GM23338 (cell line): ENCODE measurements at regions not wholly inside any gene's neighbourhood (a gene's known extent, or its start where the extent isn't known, plus 50 kb on each side); places are given as distances from the start of the nearest gene placed in this dataset.
"Not testable (repeated sequence)": the region's sequence is repeated elsewhere in the genome, so short reads cannot be mapped to it uniquely, and the experiment has no call there.

Source experiments
- ATAC-seq: fragments of 200-7000 bp; cut with Tn5 transposase; 3 replicates; pipeline ENCODE4 v1.9.1; 2020
- DNase-seq: peaks from one replicate; pipeline ENCODE4 v3.0.0-alpha.2; 2015; ENCODE audit warnings: low spot score
- H2AFZ ChIP-seq: fragments of 200-600 bp; sonication (generic); 2 replicates; pipeline ENCODE4 v1.8.0; 2016; ENCODE audit warnings: antibody characterized with exemption, mild to moderate bottlenecking, moderate library complexity
- H3F3A ChIP-seq: fragments of 200-600 bp; sonication (generic); replicated peaks from 2 replicates; pipeline ENCODE4 v1.8.0; 2017; ENCODE audit warnings: antibody characterized with exemption, mixed run types, low read depth
- H3K27ac ChIP-seq: fragments of 200-600 bp; sonication (generic); 2 replicates; pipeline ENCODE4 v1.6.1; 2016; ENCODE audit warnings: low read depth
- H3K27me3 ChIP-seq: fragments of 200-600 bp; sonication (generic); 2 replicates; pipeline ENCODE4 v1.8.0; 2016; ENCODE audit warnings: mild to moderate bottlenecking, mixed run types, moderate library complexity; ENCODE audit not compliant: insufficient read depth
- H3K36me3 ChIP-seq: fragments of 200-600 bp; sonication (generic); 2 replicates; pipeline ENCODE4 v1.8.0; 2016; ENCODE audit warnings: mild to moderate bottlenecking; ENCODE audit not compliant: insufficient read depth
- H3K4me1 ChIP-seq: fragments of 200-600 bp; sonication (generic); 2 replicates; pipeline ENCODE4 v1.8.0; 2016; ENCODE audit warnings: mild to moderate bottlenecking, moderate library complexity; ENCODE audit not compliant: insufficient read depth
- H3K4me2 ChIP-seq: fragments of 200-600 bp; sonication (generic); 2 replicates; pipeline ENCODE4 v1.7.1; 2017; ENCODE audit warnings: mixed run types
- H3K4me3 ChIP-seq: fragments of 200-600 bp; sonication (generic); 2 replicates; pipeline ENCODE4 v1.6.1; 2016; ENCODE audit warnings: mixed run types
- H3K79me2 ChIP-seq: fragments of 200-600 bp; sonication (generic); replicated peaks from 2 replicates; pipeline ENCODE4 v1.8.0; 2017; ENCODE audit warnings: mild to moderate bottlenecking; ENCODE audit not compliant: insufficient read depth
- H3K9me2 ChIP-seq: fragments of 200-600 bp; sonication (generic); 2 replicates; pipeline ENCODE4 v1.8.0; 2017; ENCODE audit not compliant: insufficient read depth
- H4K20me1 ChIP-seq: fragments of 200-600 bp; sonication (generic); replicated peaks from 2 replicates; pipeline ENCODE4 v1.8.0; 2017; ENCODE audit warnings: mild to moderate bottlenecking; ENCODE audit not compliant: insufficient read depth
- H3K27ac Mint-ChIP-seq: 2 replicates; pipeline ENCODE4 v1.8.0; 2020; ENCODE audit warnings: inconsistent platforms, mild to moderate bottlenecking, moderate library complexity, mixed read lengths
- H3K27me3 Mint-ChIP-seq: 3 replicates; pipeline ENCODE4 v1.8.0; 2022; ENCODE audit warnings: low read depth, mild to moderate bottlenecking, moderate library complexity, mixed read lengths, inconsistent platforms; ENCODE audit not compliant: insufficient read depth, poor library complexity
- H3K36me3 Mint-ChIP-seq: 3 replicates; pipeline ENCODE4 v1.8.0; 2021; ENCODE audit warnings: low read depth, mild to moderate bottlenecking, inconsistent platforms, moderate library complexity, mixed read lengths
- H3K4me1 Mint-ChIP-seq: 3 replicates; pipeline ENCODE4 v1.8.0; 2020; ENCODE audit warnings: mild to moderate bottlenecking, inconsistent platforms, mixed read lengths
- H3K4me3 Mint-ChIP-seq: 3 replicates; pipeline ENCODE4 v1.8.0; 2021; ENCODE audit warnings: moderate library complexity, mild to moderate bottlenecking, inconsistent platforms, mixed read lengths
- H3K9me3 Mint-ChIP-seq: 3 replicates; pipeline ENCODE4 v1.8.0; 2020; ENCODE audit warnings: moderate library complexity, mild to moderate bottlenecking, inconsistent platforms, mixed read lengths
- CTCF ChIP-seq, 2 experiments: fragments of 200-600 bp in 1 of 2; sonication (generic) in 1 of 2; conservative IDR thresholded peaks; 2 replicates each; pipeline versions ENCODE4 v1.5.1 to v1.6.1; 2016 to 2017; ENCODE audit warnings: antibody characterized with exemption in 2 of 2, low read depth in 2 of 2, mild to moderate bottlenecking in 2 of 2, moderate library complexity in 1 of 2
- ETS1 ChIP-seq: IDR thresholded peaks from 2 replicates; pipeline ENCODE4 v1.6.1; 2016; ENCODE audit warnings: antibody characterized with exemption
- EZH2 ChIP-seq: fragments of 200-600 bp; sonication (generic); IDR thresholded peaks from one replicate; pipeline ENCODE4 v1.8.0; 2017; ENCODE audit warnings: antibody characterized with exemption, mild to moderate bottlenecking, low read depth; ENCODE audit not compliant: unreplicated experiment
- EZH2phosphoT487 ChIP-seq: fragments of 200-600 bp; sonication (generic); IDR thresholded peaks from one replicate; pipeline ENCODE4 v1.8.1; 2018; ENCODE audit warnings: antibody characterized with exemption; ENCODE audit not compliant: unreplicated experiment
- JUNB ChIP-seq: IDR thresholded peaks from one replicate; pipeline ENCODE4 v1.6.1; 2016; ENCODE audit warnings: antibody characterized with exemption; ENCODE audit not compliant: unreplicated experiment
- NANOG ChIP-seq: IDR thresholded peaks from 2 replicates; pipeline ENCODE4 v1.6.1; 2016; ENCODE audit warnings: antibody characterized with exemption, borderline replicate concordance
- POLR2AphosphoS5 ChIP-seq: IDR thresholded peaks from 2 replicates; pipeline ENCODE4 v1.6.1; 2016; ENCODE audit warnings: antibody characterized with exemption, low read depth
- STAT1 ChIP-seq: IDR thresholded peaks from one replicate; pipeline ENCODE4 v1.6.1; 2016; ENCODE audit warnings: antibody characterized with exemption; ENCODE audit not compliant: unreplicated experiment
- ZNF114 ChIP-seq: fragments of 250-450 bp; sonication (Bioruptor Pico); IDR thresholded peaks from 2 replicates; pipeline ENCODE4 v1.5.0; 2020; ENCODE audit warnings: mild to moderate bottlenecking, moderate library complexity
- TF ChIP-seq, protein P1 (sequence below): fragments of 250-450 bp; sonication (Bioruptor Pico); IDR thresholded peaks from 2 replicates; pipeline ENCODE4 v1.5.0; 2020; ENCODE audit warnings: mild to moderate bottlenecking, moderate library complexity

DNA sequence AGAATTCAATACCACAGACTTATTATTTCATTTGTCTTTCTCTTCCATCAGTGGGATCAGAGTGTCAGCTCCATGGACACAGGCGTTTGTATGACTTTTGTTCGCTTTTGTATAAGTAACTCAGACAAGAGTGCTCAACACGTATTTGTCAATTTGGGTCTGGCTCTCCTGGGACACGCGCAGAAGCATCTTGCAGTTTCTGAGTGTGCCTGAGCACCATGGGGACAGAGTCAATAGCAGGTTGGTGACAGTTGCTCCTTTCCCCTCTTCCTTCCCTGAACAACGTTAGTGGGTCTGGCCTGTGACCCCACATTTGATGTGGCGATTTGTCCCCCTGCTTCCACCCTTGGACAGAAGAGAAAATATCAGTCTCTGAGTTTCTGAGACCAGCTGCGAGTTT is 120.4 kb upstream of the SDK1 start:
- TF ChIP-seq ZNF114 (CRISPR knock-in tag) (no peak), EZH2 (no peak), CTCF (conservative IDR thresholded peaks at IDR 0.05; ENCODE audit: low read depth in 2 of 2) (no peak), NANOG (no peak), POLR2AphosphoS5 (no peak), JUNB (no peak), STAT1 (no peak), EZH2phosphoT487 (no peak), ETS1 (no peak)
- TF ChIP-seq, protein P1, sequence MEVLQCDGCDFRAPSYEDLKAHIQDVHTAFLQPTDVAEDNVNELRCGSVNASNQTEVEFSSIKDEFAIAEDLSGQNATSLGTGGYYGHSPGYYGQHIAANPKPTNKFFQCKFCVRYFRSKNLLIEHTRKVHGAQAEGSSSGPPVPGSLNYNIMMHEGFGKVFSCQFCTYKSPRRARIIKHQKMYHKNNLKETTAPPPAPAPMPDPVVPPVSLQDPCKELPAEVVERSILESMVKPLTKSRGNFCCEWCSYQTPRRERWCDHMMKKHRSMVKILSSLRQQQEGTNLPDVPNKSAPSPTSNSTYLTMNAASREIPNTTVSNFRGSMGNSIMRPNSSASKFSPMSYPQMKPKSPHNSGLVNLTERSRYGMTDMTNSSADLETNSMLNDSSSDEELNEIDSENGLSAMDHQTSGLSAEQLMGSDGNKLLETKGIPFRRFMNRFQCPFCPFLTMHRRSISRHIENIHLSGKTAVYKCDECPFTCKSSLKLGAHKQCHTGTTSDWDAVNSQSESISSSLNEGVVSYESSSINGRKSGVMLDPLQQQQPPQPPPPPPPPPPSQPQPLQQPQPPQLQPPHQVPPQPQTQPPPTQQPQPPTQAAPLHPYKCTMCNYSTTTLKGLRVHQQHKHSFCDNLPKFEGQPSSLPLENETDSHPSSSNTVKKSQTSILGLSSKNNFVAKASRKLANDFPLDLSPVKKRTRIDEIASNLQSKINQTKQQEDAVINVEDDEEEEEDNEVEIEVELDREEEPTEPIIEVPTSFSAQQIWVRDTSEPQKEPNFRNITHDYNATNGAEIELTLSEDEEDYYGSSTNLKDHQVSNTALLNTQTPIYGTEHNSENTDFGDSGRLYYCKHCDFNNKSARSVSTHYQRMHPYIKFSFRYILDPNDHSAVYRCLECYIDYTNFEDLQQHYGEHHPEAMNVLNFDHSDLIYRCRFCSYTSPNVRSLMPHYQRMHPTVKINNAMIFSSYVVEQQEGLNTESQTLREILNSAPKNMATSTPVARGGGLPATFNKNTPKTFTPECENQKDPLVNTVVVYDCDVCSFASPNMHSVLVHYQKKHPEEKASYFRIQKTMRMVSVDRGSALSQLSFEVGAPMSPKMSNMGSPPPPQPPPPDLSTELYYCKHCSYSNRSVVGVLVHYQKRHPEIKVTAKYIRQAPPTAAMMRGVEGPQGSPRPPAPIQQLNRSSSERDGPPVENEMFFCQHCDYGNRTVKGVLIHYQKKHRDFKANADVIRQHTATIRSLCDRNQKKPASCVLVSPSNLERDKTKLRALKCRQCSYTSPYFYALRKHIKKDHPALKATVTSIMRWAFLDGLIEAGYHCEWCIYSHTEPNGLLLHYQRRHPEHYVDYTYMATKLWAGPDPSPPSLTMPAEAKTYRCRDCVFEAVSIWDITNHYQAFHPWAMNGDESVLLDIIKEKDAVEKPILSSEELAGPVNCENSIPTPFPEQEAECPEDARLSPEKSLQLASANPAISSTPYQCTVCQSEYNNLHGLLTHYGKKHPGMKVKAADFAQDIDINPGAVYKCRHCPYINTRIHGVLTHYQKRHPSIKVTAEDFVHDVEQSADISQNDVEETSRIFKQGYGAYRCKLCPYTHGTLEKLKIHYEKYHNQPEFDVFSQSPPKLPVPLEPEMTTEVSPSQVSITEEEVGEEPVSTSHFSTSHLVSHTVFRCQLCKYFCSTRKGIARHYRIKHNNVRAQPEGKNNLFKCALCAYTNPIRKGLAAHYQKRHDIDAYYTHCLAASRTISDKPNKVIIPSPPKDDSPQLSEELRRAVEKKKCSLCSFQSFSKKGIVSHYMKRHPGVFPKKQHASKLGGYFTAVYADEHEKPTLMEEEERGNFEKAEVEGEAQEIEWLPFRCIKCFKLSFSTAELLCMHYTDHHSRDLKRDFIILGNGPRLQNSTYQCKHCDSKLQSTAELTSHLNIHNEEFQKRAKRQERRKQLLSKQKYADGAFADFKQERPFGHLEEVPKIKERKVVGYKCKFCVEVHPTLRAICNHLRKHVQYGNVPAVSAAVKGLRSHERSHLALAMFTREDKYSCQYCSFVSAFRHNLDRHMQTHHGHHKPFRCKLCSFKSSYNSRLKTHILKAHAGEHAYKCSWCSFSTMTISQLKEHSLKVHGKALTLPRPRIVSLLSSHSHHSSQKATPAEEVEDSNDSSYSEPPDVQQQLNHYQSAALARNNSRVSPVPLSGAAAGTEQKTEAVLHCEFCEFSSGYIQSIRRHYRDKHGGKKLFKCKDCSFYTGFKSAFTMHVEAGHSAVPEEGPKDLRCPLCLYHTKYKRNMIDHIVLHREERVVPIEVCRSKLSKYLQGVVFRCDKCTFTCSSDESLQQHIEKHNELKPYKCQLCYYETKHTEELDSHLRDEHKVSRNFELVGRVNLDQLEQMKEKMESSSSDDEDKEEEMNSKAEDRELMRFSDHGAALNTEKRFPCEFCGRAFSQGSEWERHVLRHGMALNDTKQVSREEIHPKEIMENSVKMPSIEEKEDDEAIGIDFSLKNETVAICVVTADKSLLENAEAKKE = no peak
- DNase-seq = no peak
- Histone ChIP-seq H3K36me3 (no peaks in the 10 kb centered on the region), H3K27ac (no peak overlapping the region), H4K20me1 (no peaks in the 10 kb centered on the region), H3K4me1 (peaks cover 13% of the 10 kb centered on the region; the same call in 1 of the 2 replicates), H2AFZ (no peak overlapping the region; the same call in 1 of the 2 replicates), H3K27me3 (no peaks in the 10 kb centered on the region), H3F3A (0 out of 2 replicates have a peak, but pooled peaks cover 3% of the 10 kb centered on the region), H3K4me2 (no peak overlapping the region), H3K4me3 (no peak overlapping the region), H3K79me2 (no peaks in the 10 kb centered on the region), H3K9me2 (no peaks in the 10 kb centered on the region)
- Mint-ChIP-seq H3K27ac (peak overlapping the region; percentile 6; the same call in 1 of the 2 replicates), H3K27me3 (peaks cover 19% of the 10 kb centered on the region), H3K9me3 (no peaks in the 10 kb centered on the region), H3K4me3 (no peak overlapping the region), H3K4me1 (peaks cover 9% of the 10 kb centered on the region), H3K36me3 (no peaks in the 10 kb centered on the region)
- no peak for ATAC-seq

DNA sequence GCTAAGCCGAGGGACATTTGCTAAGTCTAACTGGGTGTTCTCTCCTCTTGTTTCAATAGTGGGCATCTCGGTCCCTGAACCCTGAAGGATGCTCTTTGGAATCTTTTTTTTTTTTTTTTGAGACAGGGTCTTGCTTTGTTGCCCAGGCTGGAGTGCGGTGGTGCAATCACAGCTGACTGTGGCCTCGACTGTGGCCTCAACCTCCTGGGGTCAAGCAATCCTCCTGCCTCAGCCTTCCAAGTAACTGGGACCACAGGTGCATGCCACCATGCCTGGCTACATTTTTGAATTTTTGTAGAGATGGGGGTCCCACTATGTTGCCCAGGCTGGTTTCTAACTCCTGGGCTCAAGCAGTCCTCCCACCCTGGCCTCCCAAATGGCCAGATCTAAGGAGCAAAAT is 119.0 kb upstream of the SDK1 start:
- not testable (repeated sequence) for H3K27me3 ChIP-seq, DNase-seq, H3K36me3 ChIP-seq, H2AFZ ChIP-seq, H3K4me1 Mint-ChIP-seq, H3K27ac ChIP-seq, H3K9me3 Mint-ChIP-seq, H3K4me1 ChIP-seq, H3K4me3 ChIP-seq, H3F3A ChIP-seq, H4K20me1 ChIP-seq, H3K36me3 Mint-ChIP-seq, H3K27ac Mint-ChIP-seq, H3K9me2 ChIP-seq, H3K4me3 Mint-ChIP-seq, ATAC-seq, H3K4me2 ChIP-seq, H3K79me2 ChIP-seq
- peaks cover 12% of the 10 kb centered on the region for H3K27me3 Mint-ChIP-seq
